Liver (tissue), 3 donors: ENCODE measurements at regions not wholly inside any gene's neighbourhood (a gene's known extent, or its start where the extent isn't known, plus 50 kb on each side); places are given as distances from the start of the nearest gene placed in this dataset.
"Not testable (repeated sequence)": the region's sequence is repeated elsewhere in the genome, so short reads cannot be mapped to it uniquely, and the experiment has no call there.

Experiments used
- CTCF ChIP-seq: fragments of 150-350 bp; IDR thresholded peaks from 2 replicates; pipeline ENCODE4 v1.5.1; 2017; ENCODE audit warnings: improper control_type of control experiment, low read depth, low read length; ENCODE audit not compliant: missing input control
- EGR1 ChIP-seq, 2 donors: IDR thresholded peaks; 2 replicates each; pipeline ENCODE4 v1.6.1; 2016 to 2018; ENCODE audit warnings: antibody characterized with exemption in 2 of 2, low read depth in 2 of 2
- FOXA1 ChIP-seq: IDR thresholded peaks from 2 replicates; pipeline ENCODE4 v1.6.1; 2016; ENCODE audit warnings: antibody characterized with exemption
- GABPA ChIP-seq, 2 donors: IDR thresholded peaks in 1 of 2; conservative IDR thresholded peaks in 1 of 2; 2 replicates each; pipeline ENCODE4 v1.6.1; 2016; ENCODE audit warnings: antibody characterized with exemption in 2 of 2, mild to moderate bottlenecking in 1 of 2, moderate library complexity in 1 of 2
- JUND ChIP-seq, 2 donors: IDR thresholded peaks; 2 replicates each; pipeline ENCODE4 v1.6.1; 2016; ENCODE audit warnings: antibody characterized with exemption in 2 of 2
- MAX ChIP-seq: IDR thresholded peaks from 2 replicates; pipeline ENCODE4 v1.6.1; 2016; ENCODE audit warnings: antibody characterized with exemption
- RAD21 ChIP-seq, 2 donors: IDR thresholded peaks; 2 replicates each; pipeline ENCODE4 v1.6.1; 2016; ENCODE audit warnings: antibody characterized with exemption in 2 of 2, mild to moderate bottlenecking in 2 of 2
- REST ChIP-seq: IDR thresholded peaks from 2 replicates; pipeline ENCODE4 v1.6.1; 2016; ENCODE audit warnings: antibody characterized with exemption, mild to moderate bottlenecking
- RXRA ChIP-seq, 2 donors: IDR thresholded peaks; 2 replicates each; pipeline ENCODE4 v1.6.1; 2017 to 2018; ENCODE audit warnings: antibody characterized with exemption in 2 of 2, mild to moderate bottlenecking in 1 of 2
- SP1 ChIP-seq: IDR thresholded peaks from 2 replicates; pipeline ENCODE4 v1.6.1; 2018; ENCODE audit warnings: antibody characterized with exemption, mild to moderate bottlenecking
- TAF1 ChIP-seq: conservative IDR thresholded peaks from 2 replicates; pipeline ENCODE4 v1.6.1; 2016; ENCODE audit warnings: antibody characterized with exemption, mild to moderate bottlenecking
- YY1 ChIP-seq: IDR thresholded peaks from 2 replicates; pipeline ENCODE4 v1.6.1; 2016; ENCODE audit warnings: antibody characterized with exemption, mild to moderate bottlenecking
- ZBTB33 ChIP-seq: IDR thresholded peaks from 2 replicates; pipeline ENCODE4 v1.6.1; 2016; ENCODE audit warnings: antibody characterized with exemption
- donor health status: healthy.
- donor health status: healthy.

- TF ChIP-seq CTCF; REST; MAX; RAD21 (IDR thresholded peaks at IDR 0.05); EGR1 (IDR thresholded peaks at IDR 0.05; ENCODE audit: low read depth in 2 of 2); TAF1; RXRA (IDR thresholded peaks at IDR 0.05); SP1; GABPA (IDR thresholded peaks at IDR 0.05 in 1 of 2, conservative IDR thresholded peaks at IDR 0.05 in 1 of 2); YY1; ZBTB33; JUND (IDR thresholded peaks at IDR 0.05); FOXA1: not testable (repeated sequence)
Observed at GRCh38 chr21:35977860-35978259, 82.5 kb downstream of the SETD4 start.
